Activated T-helper 1 cell treated with Interleukin-2 at 50 U/mL for 16 hours (primary cell): ENCODE measurements at regions not wholly inside any gene's neighbourhood (a gene's known extent, or its start where the extent isn't known, plus 50 kb on each side); places are given as distances from the start of the nearest gene placed in this dataset.
"Not testable (repeated sequence)": the region's sequence is repeated elsewhere in the genome, so short reads cannot be mapped to it uniquely, and the experiment has no call there.

Experiments
- DNase-seq: peaks from one replicate; pipeline ENCODE4 v3.0.0-alpha.2; 2020; ENCODE audit warnings: low read depth

GRCh38 chr14:66278418-66278817 is 207.8 kb upstream of the CCDC196 start:
- not testable (repeated sequence) for DNase-seq

DNA sequence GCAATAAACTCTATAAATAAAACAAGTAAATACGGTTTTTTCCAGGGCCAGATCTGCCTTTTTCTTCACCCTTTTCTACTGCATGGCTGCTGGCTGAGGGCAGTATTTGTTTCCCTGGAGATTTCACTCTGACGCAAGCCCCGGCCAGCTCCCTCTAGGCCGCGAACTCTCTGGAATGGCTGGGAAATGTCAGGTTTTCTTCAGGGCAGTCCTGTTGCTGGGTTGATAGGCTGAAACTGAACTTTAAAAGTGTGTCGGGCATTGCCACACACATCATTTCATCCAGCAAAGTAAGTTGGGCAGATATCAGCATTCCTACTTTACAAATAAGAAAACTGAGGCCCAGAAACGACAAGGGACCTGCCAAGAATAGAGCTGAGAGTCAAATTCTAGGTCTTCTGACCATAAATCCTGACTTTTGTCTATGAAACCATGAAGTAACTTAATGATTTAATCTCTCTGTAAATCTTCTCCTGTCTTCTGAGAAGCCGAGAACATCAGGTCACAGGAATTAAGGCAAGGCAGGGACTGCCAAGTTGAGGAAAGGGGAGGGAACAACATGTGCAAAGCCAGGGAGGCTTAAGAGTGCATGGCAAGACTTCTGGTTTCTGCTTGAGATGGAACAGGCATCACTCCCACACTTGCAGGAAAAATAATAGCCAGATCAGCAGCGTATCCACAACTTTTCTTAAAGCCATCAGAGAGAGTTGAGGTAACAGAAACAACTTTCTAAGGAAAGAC is 205.0 kb upstream of the CCDC196 start:
- no peak for DNase-seq

GRCh38 chr14:66284346-66284745 is 201.8 kb upstream of the CCDC196 start:
- no peak for DNase-seq

DNA sequence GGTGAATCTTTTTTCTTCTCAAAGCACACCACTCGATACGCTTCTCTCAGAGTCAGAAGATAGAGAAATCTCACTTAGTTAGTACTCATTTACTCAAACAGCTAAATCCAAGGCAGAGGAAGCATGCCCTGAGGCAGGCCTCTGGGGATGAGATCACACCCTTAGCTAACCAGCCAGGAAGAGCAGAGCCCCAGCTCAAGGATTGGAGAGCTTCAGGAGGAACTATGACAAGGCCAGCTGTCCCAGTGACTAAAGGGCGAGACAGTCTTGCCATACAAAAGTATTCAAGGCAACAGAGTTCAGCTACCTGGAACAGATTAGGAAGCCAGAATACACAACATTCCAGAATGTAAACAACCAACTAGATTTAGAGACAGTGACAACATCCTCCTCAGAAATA is 197.7 kb upstream of the CCDC196 start:
- DNase-seq = no peak

- no peak for DNase-seq
These were observed 194.4 kb upstream of the CCDC196 start for GRCh38 chr14:66291756-66292155.

DNA sequence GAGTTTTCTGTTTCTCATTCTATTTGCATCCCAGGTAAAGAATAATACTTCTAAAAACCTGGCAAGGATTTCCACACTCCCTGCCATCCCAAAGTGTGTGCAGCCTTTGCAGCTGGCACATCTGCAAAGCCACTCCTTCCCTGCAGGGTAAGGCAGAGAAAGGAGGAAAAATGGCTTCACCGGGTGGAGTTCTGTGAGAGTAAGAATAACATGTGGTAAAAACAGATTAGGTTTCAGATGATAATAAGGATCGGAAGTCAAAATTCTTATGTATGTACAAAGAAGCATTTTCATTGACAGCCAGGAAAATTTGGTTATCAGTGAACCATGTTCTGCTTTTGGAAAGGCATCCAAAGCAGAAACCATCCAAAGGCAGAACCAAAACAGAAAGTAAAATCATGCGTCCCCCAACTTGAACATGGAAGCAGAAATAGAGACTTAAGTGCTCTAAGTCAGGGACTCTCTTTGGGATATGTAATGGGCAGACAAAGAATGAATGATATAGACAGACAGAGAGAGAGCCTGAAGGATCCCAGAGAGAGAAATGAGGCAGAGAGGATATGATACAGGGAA is 192.6 kb upstream of the CCDC196 start:
- DNase-seq = no peak

DNA sequence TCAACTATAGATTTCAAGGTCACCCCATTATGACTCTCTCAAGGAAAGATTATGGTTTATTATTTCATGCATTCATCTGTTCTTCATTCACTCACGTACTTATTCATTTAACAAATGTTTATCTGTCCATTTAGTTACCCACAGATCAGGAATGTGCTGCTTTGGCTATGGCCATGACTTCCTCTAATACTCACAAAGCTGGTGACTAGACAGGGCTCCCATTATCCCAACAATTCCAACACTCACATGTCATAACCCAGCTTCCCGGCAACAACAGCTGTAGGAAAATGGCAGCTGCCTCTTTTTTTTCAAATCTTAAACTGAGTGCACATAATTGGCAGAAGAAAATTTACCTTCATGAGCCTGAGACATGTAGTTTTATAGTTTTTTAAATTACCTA is 190.8 kb upstream of the CCDC196 start:
- no peak for DNase-seq

DNA sequence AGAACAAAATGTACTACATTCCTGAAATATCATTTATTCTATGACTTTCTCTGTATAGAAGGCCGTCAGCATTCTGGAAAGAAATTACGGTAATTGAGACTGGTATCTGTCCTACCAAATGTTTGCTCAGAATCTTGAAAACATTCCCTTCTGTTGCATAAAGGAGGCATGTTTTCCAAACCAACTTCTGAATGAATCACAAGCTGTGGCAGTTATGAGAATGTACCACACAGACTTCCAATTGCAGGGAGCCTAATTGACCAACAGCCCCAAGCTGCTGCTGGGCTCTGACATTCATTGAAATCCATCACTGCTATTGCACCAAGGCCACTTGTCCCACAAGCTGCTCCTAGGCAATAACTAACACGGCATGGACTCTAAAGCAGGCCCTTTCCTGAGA is 185.3 kb upstream of the CCDC196 start:
- no peak for DNase-seq

DNA sequence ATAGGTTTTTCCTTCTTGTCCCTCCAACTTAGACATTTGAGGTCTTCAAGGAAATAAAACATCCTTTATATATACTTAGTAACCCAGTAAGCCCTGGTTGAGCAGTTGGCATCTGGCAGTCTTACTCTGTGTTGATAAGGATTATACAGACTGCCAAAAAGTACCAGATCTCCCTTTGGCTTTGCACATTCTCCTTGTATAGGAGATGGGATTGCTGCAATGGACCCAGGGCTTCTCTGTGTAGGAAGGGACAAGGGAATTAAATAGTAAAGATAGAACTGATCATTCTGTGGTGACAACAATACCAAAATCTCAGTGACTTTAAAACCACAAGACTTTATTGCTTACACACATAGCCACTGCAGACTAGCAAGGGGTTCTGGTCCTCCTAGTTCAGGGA is 180.1 kb upstream of the CCDC196 start:
- DNase-seq = no peak

DNA sequence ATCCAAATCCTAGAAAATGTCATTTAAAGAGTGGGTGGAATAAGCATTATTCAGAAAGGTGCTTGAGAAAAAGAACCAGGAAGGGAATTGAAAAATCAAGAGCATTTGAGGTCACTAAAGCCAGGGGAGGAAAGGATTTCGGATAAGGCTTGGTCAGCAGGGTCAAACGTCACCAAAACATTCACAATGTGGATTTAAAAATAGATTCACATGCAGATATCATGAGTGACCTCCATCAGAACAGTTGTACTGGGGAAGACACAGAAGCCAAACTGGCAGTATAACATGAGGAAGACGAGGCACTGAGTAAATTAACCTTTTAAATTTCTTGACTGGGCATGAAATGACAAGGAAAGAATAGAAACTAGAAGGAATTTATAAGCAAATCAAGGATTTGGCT is 175.1 kb upstream of the CCDC196 start:
- DNase-seq = no peak

DNA sequence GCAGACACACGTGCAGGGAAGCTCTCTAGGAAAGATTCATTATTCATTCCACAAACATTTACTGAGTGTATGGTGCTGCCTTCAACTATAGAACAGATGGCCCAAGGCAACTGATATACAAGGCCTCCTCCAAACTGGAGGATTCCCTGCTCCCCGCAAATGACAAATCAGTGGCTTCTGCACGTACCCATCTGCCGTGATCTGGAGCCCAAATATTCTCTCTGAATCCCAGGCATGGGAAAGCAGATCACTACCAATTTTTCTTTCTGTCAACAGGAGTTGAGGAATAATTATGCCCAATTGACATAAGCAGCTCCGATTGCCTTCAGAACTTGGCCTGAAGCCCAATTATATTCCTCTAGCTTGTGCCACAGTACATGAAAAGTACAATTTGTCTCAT is 174.2 kb upstream of the CCDC196 start:
- DNase-seq = no peak

- no peak for DNase-seq
These were observed 173.7 kb upstream of the CCDC196 start for GRCh38 chr14:66312451-66312850.

GRCh38 chr14:66315098-66315497 is 171.1 kb upstream of the CCDC196 start:
- no peak for DNase-seq

DNA sequence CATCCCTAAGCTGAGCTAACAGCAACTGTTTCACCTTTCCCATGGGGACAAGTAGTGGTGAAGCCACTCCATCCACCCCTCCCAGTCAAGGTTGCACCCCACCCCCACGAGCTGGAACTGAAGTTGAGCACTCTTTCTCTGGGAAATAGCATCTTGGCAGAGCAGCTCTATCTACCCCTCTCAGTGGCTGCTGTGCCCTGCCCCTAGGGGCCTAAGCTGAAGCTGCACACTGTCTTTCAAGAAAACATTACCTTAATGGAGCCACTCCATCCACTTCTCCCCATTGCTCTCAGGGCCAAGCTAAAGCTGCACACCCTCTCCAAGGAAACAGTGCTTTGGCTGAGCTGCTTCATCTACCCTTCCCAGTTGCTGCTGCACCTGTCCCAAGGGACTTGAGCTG is 170.6 kb upstream of the CCDC196 start:
- no peak for DNase-seq

DNA sequence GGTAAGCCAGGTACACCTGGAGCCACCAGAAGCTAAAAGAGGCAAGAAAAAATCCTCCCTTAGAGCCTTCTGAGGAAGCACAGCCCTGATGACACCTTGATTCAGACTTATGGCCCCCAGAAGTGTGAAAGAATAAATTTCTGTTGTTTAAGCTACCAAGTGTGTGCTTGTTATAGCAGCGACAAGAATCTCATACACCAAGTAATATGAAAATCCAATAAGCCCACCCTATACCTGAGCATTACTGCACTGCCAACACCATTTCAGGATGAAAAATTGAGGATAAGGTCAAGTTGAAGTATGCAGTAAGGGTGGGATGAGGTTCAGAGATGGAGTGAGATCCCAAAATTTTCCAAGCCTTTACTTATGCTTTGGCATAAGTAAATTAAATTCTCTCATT is 163.6 kb upstream of the CCDC196 start:
- DNase-seq = no peak

- DNase-seq = no peak
These were observed 155.9 kb upstream of the CCDC196 start for GRCh38 chr14:66330228-66330627.

GRCh38 chr14:66330916-66331315 is 155.3 kb upstream of the CCDC196 start:
- no peak for DNase-seq

- not testable (repeated sequence) for DNase-seq
These were observed 152.9 kb upstream of the CCDC196 start for GRCh38 chr14:66333293-66333692.

GRCh38 chr14:66341239-66341638 is 144.9 kb upstream of the CCDC196 start:
- no peak for DNase-seq

DNA sequence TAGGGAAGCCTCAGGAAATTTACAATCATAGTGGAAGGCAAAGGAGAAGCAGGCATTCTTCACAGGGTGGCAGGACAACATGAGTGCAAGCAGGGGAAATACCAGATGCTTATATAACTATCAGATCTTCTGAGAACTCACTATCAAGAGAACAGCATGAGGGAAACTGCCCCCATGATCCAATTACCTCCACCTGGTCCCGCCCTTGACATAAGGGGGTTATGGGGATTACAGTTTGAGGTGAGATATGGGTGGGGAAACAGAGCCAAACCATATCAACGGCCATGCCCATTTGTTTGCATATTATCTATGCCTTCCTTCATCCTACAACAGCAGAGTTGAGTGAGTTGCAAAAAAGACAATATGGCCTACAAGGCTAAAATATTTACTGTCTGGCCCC is 140.2 kb upstream of the CCDC196 start:
- DNase-seq = no peak

GRCh38 chr14:66351310-66351709 is 134.9 kb upstream of the CCDC196 start:
- no peak for DNase-seq

GRCh38 chr14:66359500-66359899 is 126.7 kb upstream of the CCDC196 start:
- no peak for DNase-seq

DNA sequence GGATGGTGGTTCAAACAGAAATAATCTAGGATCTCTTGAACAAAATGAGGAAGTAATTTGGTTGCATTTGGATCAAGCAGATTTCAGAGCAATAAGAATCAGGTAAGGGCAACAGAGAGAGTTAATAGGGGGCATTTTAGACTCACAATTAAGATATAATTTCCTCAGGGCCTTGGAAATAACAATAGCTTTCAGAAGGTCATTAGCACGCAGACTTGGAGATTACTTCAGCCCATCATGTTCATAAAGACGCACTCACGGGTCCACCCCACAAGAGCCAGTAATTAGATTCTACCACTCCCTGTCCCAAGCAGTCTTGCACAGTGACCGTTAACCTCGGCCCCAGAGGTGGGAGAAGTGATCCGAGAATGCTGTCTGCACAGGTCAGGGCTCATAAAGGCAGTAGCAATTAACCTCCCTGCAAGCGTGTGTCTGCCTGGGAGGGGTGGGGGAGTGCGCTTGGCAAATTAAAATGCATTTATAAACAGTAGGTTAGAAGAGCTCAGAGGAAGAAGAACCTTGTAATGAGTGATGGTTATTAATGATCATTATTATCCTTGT is 125.7 kb upstream of the CCDC196 start:
- DNase-seq = no peak

DNA sequence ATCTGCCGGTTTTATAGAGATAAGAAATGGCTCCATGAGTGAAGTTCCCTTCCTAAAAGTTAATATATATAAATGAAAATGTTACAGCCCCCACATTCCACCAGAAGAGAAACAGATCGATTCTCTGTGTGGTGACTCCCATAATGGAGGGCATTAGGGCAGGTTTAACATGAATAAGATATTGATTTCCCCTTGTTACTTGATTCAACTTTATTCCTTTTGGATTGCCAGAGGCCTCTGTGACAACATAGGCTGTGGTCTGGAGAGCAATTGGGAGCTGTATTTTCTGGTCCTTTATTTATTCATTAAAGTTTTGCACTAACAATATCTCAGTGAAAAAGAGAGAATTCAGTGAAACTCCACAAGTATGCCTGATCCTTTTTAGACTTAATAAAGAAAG is 125.2 kb upstream of the CCDC196 start:
- no peak for DNase-seq
